ENCODE measurements at regions not wholly inside any gene's neighbourhood (a gene's known extent, or its start where the extent isn't known, plus 50 kb on each side); places are given as distances from the start of the nearest gene placed in this dataset.

- intact Hi-C loops (cut with micrococcal nuclease), result no loop called here
- H3K9me3 Mint-ChIP-seq (ENCODE audit: unreplicated experiment), result peaks cover 7% of the 10 kb centered on the region
- H3K4me1 Mint-ChIP-seq (ENCODE audit: insufficient read depth, unreplicated experiment), result peaks cover 6% of the 10 kb centered on the region
- no peak overlapping the region for H3K27ac Mint-ChIP-seq (ENCODE audit: low read depth, unreplicated experiment)
- ChIA-PET POLR2A (interaction anchor here (0.5 to 0.9 kb wide), 2 partner anchors 9 to 716 kb away, joined by 3 read pairs; no protein-coding TSS in a partner anchor), CTCF (interaction anchor here (0.7 to 1.8 kb wide), 3 partner anchors 11 to 474 kb away, joined by 3 to 4 read pairs (median 3); no protein-coding TSS in a partner anchor)
- DNase-seq (ENCODE audit: unreplicated experiment), result no peak
- no TSS peak for BruUV-seq (replicated peaks)
- H3K27me3 Mint-ChIP-seq (ENCODE audit: insufficient read depth, unreplicated experiment), result no peaks in the 10 kb centered on the region
- H3K36me3 Mint-ChIP-seq (ENCODE audit: insufficient read depth, unreplicated experiment), result no peaks in the 10 kb centered on the region
- TF ChIP-seq, protein P1, sequence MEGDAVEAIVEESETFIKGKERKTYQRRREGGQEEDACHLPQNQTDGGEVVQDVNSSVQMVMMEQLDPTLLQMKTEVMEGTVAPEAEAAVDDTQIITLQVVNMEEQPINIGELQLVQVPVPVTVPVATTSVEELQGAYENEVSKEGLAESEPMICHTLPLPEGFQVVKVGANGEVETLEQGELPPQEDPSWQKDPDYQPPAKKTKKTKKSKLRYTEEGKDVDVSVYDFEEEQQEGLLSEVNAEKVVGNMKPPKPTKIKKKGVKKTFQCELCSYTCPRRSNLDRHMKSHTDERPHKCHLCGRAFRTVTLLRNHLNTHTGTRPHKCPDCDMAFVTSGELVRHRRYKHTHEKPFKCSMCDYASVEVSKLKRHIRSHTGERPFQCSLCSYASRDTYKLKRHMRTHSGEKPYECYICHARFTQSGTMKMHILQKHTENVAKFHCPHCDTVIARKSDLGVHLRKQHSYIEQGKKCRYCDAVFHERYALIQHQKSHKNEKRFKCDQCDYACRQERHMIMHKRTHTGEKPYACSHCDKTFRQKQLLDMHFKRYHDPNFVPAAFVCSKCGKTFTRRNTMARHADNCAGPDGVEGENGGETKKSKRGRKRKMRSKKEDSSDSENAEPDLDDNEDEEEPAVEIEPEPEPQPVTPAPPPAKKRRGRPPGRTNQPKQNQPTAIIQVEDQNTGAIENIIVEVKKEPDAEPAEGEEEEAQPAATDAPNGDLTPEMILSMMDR (IDR thresholded peaks at IDR 0.05; ENCODE audit: unreplicated experiment), result no peak
- no peak overlapping the region for H3K4me3 Mint-ChIP-seq (ENCODE audit: unreplicated experiment)
Measured at GRCh38 chr7:42843205-42843800, 68.6 kb downstream of the C7orf25 start.

DNA sequence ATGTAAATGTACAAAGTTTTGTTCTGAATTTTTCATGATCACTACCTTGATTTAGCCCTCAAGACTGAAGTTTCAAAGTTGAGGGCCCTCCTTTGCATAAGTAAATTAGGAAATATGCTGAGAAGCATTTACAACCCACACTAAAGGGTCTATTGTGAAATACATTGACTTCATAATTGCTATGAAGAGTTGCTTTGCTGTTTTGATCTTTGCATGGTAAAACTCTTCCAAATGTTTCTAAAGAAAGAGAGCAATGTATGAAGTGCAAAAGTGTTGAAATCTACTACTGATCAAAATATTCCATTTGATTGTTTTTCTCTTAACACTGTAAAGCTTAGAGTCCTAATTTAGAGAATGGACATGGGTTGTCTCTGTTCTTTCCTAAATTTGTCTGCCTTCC lies 77.2 kb downstream of the C7orf25 start:
- H3K36me3 Mint-ChIP-seq (ENCODE audit: insufficient read depth, unreplicated experiment), result no peaks in the 10 kb centered on the region
- H3K4me1 Mint-ChIP-seq (ENCODE audit: insufficient read depth, unreplicated experiment), result peaks cover 16% of the 10 kb centered on the region
- H3K9me3 Mint-ChIP-seq (ENCODE audit: unreplicated experiment), result no peaks in the 10 kb centered on the region
- ChIA-PET CTCF (interaction anchor here (0.7 to 2.4 kb wide), 5 partner anchors 42 to 898 kb away, joined by 3 to 13 read pairs (median 4); no protein-coding TSS in a partner anchor), POLR2A (interaction anchor here (0.8 kb wide), 1 partner anchor 12 kb away, joined by 3 read pairs; no protein-coding TSS in a partner anchor)
- no peaks in the 10 kb centered on the region for H3K27me3 Mint-ChIP-seq (ENCODE audit: insufficient read depth, unreplicated experiment)
- BruUV-seq (replicated peaks), result no TSS peak
- TF ChIP-seq, protein P1 (IDR thresholded peaks at IDR 0.05; ENCODE audit: unreplicated experiment), result no peak
- H3K4me3 Mint-ChIP-seq (ENCODE audit: unreplicated experiment), result no peak overlapping the region
- H3K27ac Mint-ChIP-seq (ENCODE audit: low read depth, unreplicated experiment), result no peak overlapping the region
- DNase-seq (ENCODE audit: unreplicated experiment), result no peak
- intact Hi-C loops (cut with micrococcal nuclease), result loop anchor here (5.0 to 10.0 kb wide), 2 partner anchors 43 to 600 kb away; partner anchors contain the start of gene GLI3

DNA sequence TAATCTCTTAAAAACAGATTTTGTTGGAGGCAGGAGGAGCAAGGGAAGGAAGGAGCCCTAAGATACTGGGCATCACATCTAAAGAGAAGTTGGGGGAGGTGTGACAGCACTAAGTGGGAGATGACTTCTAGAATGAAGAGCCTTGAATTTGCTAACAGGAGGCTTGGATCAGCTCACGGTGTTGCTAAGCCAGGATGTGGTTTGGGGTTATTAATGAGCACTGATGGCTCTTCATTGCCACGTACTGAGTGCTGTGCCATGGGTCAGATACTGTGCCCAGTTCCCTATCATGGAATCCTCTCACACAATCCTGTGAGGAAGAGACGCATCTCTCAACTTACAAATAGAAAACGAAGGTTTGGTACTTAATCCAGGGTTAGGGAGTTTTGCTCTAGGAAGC lies 78.5 kb downstream of the C7orf25 start:
- Mint-ChIP-seq H3K27me3 (ENCODE audit: insufficient read depth, unreplicated experiment) (no peaks in the 10 kb centered on the region), H3K4me3 (ENCODE audit: unreplicated experiment) (no peak overlapping the region), H3K4me1 (ENCODE audit: insufficient read depth, unreplicated experiment) (peaks cover 16% of the 10 kb centered on the region), H3K27ac (ENCODE audit: low read depth, unreplicated experiment) (no peak overlapping the region), H3K9me3 (ENCODE audit: unreplicated experiment) (no peaks in the 10 kb centered on the region), H3K36me3 (ENCODE audit: insufficient read depth, unreplicated experiment) (no peaks in the 10 kb centered on the region)
- intact Hi-C loops (cut with micrococcal nuclease), result loop anchor here (5.0 to 10.0 kb wide), 2 partner anchors 44 to 599 kb away; partner anchors contain the start of gene GLI3
- no peak for DNase-seq (ENCODE audit: unreplicated experiment)
- no TSS peak for BruUV-seq (replicated peaks)
- POLR2A ChIA-PET, result interaction anchor here (0.8 kb wide), 1 partner anchor 676 kb away, joined by 3 read pairs; no protein-coding TSS in a partner anchor
- CTCF ChIA-PET, result interaction anchor here (0.7 to 9.5 kb wide), 3 partner anchors 616 to 892 kb away, joined by 3 to 121 read pairs (median 3); no protein-coding TSS in a partner anchor
- TF ChIP-seq, protein P1 (IDR thresholded peaks at IDR 0.05; ENCODE audit: unreplicated experiment), result no peak

- peaks cover 16% of the 10 kb centered on the region for H3K4me1 Mint-ChIP-seq (ENCODE audit: insufficient read depth, unreplicated experiment)
- H3K27me3 Mint-ChIP-seq (ENCODE audit: insufficient read depth, unreplicated experiment), result no peaks in the 10 kb centered on the region
- BruUV-seq (replicated peaks), result no TSS peak
- no peaks in the 10 kb centered on the region for H3K36me3 Mint-ChIP-seq (ENCODE audit: insufficient read depth, unreplicated experiment)
- TF ChIP-seq, protein P1 (IDR thresholded peaks at IDR 0.05; ENCODE audit: unreplicated experiment), result no peak
- no peak for DNase-seq (ENCODE audit: unreplicated experiment)
- CTCF ChIA-PET, result interaction anchor here (0.8 to 9.5 kb wide), 12 partner anchors 8 to 901 kb away, joined by 3 to 121 read pairs (median 4); no protein-coding TSS in a partner anchor
- intact Hi-C loops (cut with micrococcal nuclease), result loop anchor here (5.0 to 10.0 kb wide), 2 partner anchors 45 to 598 kb away; partner anchors contain the start of gene GLI3
- no peaks in the 10 kb centered on the region for H3K9me3 Mint-ChIP-seq (ENCODE audit: unreplicated experiment)
- H3K27ac Mint-ChIP-seq (ENCODE audit: low read depth, unreplicated experiment), result no peak overlapping the region
- H3K4me3 Mint-ChIP-seq (ENCODE audit: unreplicated experiment), result no peak overlapping the region
- POLR2A ChIA-PET, result interaction anchor here (0.8 kb wide), 1 partner anchor 675 kb away, joined by 3 read pairs; no protein-coding TSS in a partner anchor
Measured at GRCh38 chr7:42832667-42833066, 79.2 kb downstream of the C7orf25 start.
